ENCODE measurements at regions not wholly inside any gene's neighbourhood (a gene's known extent, or its start where the extent isn't known, plus 50 kb on each side); places are given as distances from the start of the nearest gene placed in this dataset.

- no peaks in the 10 kb centered on the region for H3K4me1 ChIP-seq (ENCODE audit: insufficient read depth)
- H3K36me3 ChIP-seq (replicated peaks; ENCODE audit: insufficient read depth, low read depth), result no peaks in the 10 kb centered on the region
- H3K27me3 ChIP-seq, result no peaks in the 10 kb centered on the region
- H4K20me1 ChIP-seq (ENCODE audit: insufficient read depth, poor library complexity, severe bottlenecking), result no peaks in the 10 kb centered on the region
- no peak overlapping the region for H3K4me2 ChIP-seq
- no peak for DNase-seq (ENCODE audit: low spot score)
- no peak overlapping the region for H3K4me3 ChIP-seq
- no peaks in the 10 kb centered on the region for H3K9me3 ChIP-seq (ENCODE audit: low read depth)
- no peaks in the 10 kb centered on the region for H3K9me2 ChIP-seq (replicated peaks; ENCODE audit: insufficient read depth)
- no peak for TF ChIP-seq EZH2 (IDR thresholded peaks at IDR 0.05; ENCODE audit: borderline replicate concordance)
- TF ChIP-seq EZH2phosphoT487 (IDR thresholded peaks at IDR 0.05; ENCODE audit: low read depth, severe bottlenecking, unreplicated experiment), result no peak
- TF ChIP-seq CTCF (IDR thresholded peaks at IDR 0.05; ENCODE audit: poor library complexity), result no peak
- H3K27ac ChIP-seq, result no peak overlapping the region
- H2AFZ ChIP-seq, result no peak overlapping the region
- WGBS (ENCODE audit: low lambda C conversion rate, missing lambda C conversion rate), result 68% methylated on average over 8 of the region's 8 CpGs
- H3K79me2 ChIP-seq, result no peaks in the 10 kb centered on the region
Observed at GRCh38 chr2:17272652-17273525, 245.4 kb downstream of the RAD51AP2 start.

GRCh38 chr2:17272170-17272569, 246.1 kb downstream of the RAD51AP2 start:
- H3K9me3 ChIP-seq (ENCODE audit: low read depth), result no peaks in the 10 kb centered on the region
- H3K79me2 ChIP-seq, result no peaks in the 10 kb centered on the region
- WGBS (ENCODE audit: low lambda C conversion rate, missing lambda C conversion rate), result 84% methylated on average over 1 of the region's 1 CpG
- no peak overlapping the region for H3K4me3 ChIP-seq
- no peak for TF ChIP-seq CTCF (IDR thresholded peaks at IDR 0.05; ENCODE audit: poor library complexity)
- TF ChIP-seq EZH2 (IDR thresholded peaks at IDR 0.05; ENCODE audit: borderline replicate concordance), result no peak
- TF ChIP-seq EZH2phosphoT487 (IDR thresholded peaks at IDR 0.05; ENCODE audit: low read depth, severe bottlenecking, unreplicated experiment), result no peak
- no peak overlapping the region for H3K4me2 ChIP-seq
- H3K27me3 ChIP-seq, result no peaks in the 10 kb centered on the region
- no peak for DNase-seq (ENCODE audit: low spot score)
- no peak overlapping the region for H2AFZ ChIP-seq
- no peaks in the 10 kb centered on the region for H3K9me2 ChIP-seq (replicated peaks; ENCODE audit: insufficient read depth)
- H3K4me1 ChIP-seq (ENCODE audit: insufficient read depth), result no peaks in the 10 kb centered on the region
- no peaks in the 10 kb centered on the region for H3K36me3 ChIP-seq (replicated peaks; ENCODE audit: insufficient read depth, low read depth)
- H4K20me1 ChIP-seq (ENCODE audit: insufficient read depth, poor library complexity, severe bottlenecking), result no peaks in the 10 kb centered on the region
- H3K27ac ChIP-seq, result no peak overlapping the region

GRCh38 chr2:17271416-17271815, 246.8 kb downstream of the RAD51AP2 start:
- no peak overlapping the region for H3K27ac ChIP-seq
- no peak for DNase-seq (ENCODE audit: low spot score)
- 94% methylated on average over 4 of the region's 4 CpGs for WGBS (ENCODE audit: low lambda C conversion rate, missing lambda C conversion rate)
- H3K27me3 ChIP-seq, result no peaks in the 10 kb centered on the region
- H3K4me2 ChIP-seq, result no peak overlapping the region
- H4K20me1 ChIP-seq (ENCODE audit: insufficient read depth, poor library complexity, severe bottlenecking), result no peaks in the 10 kb centered on the region
- H3K9me3 ChIP-seq (ENCODE audit: low read depth), result no peaks in the 10 kb centered on the region
- H3K4me3 ChIP-seq, result no peak overlapping the region
- H3K4me1 ChIP-seq (ENCODE audit: insufficient read depth), result no peaks in the 10 kb centered on the region
- H2AFZ ChIP-seq, result no peak overlapping the region
- H3K9me2 ChIP-seq (replicated peaks; ENCODE audit: insufficient read depth), result no peaks in the 10 kb centered on the region
- no peaks in the 10 kb centered on the region for H3K79me2 ChIP-seq
- no peak for TF ChIP-seq EZH2 (IDR thresholded peaks at IDR 0.05; ENCODE audit: borderline replicate concordance)
- TF ChIP-seq CTCF (IDR thresholded peaks at IDR 0.05; ENCODE audit: poor library complexity), result no peak
- TF ChIP-seq EZH2phosphoT487 (IDR thresholded peaks at IDR 0.05; ENCODE audit: low read depth, severe bottlenecking, unreplicated experiment), result no peak
- no peaks in the 10 kb centered on the region for H3K36me3 ChIP-seq (replicated peaks; ENCODE audit: insufficient read depth, low read depth)

All from hepatocyte (in vitro differentiated cells).